ENCODE measurements at regions not wholly inside any gene's neighbourhood (a gene's known extent, or its start where the extent isn't known, plus 50 kb on each side); places are given as distances from the start of the nearest gene placed in this dataset.
"Not testable (repeated sequence)": the region's sequence is repeated elsewhere in the genome, so short reads cannot be mapped to it uniquely, and the experiment has no call there.

DNA sequence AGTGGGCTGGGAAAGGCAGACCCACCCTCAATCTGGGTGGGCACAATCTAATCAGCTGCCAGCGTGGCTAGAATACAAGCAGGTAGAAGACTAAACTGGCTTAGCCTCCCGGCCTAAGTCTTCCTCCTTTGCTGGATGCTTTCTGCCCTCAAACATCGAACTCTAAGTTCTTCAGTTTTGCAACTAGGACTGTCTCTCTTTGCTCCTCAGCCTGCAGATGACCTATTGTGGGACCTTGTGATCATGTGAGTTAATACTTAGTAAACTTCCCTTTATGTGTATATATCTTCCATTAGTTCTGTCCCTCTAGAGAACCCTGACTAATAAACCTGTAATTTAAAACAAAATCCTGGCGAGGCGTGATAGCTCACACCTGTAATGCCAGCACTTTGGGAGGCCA lies 51.8 kb upstream of the SLC39A8 start:
- H3K27ac Mint-ChIP-seq; H3K4me3 Mint-ChIP-seq; DNase-seq; H3K9me3 Mint-ChIP-seq; H3K36me3 Mint-ChIP-seq (ENCODE audit: low read depth); H3K27me3 Mint-ChIP-seq (ENCODE audit: low read depth, poor library complexity): not testable (repeated sequence)
- H3K4me1 Mint-ChIP-seq, result peaks cover 17% of the 10 kb centered on the region

DNA sequence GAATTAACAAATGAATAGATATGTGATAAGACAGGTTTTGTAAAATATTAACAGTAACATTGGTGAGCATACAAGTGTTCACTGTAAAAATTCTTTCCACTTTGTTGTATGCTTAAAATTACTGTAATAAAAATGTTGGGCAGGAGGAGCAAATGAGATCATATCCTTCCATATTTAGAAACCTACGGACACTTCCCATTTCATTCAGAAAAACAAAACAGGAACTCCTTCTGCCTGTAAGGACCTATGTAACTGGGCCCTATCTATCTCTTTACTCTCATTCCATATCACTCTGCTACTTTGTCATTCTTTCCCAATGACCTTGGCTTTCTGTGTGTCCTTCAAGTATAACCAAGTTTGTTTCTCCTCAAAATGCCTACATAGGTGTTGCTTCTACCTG lies 53.7 kb upstream of the SLC39A8 start:
- peaks cover 27% of the 10 kb centered on the region for H3K4me1 Mint-ChIP-seq
- TF ChIP-seq, protein P1, sequence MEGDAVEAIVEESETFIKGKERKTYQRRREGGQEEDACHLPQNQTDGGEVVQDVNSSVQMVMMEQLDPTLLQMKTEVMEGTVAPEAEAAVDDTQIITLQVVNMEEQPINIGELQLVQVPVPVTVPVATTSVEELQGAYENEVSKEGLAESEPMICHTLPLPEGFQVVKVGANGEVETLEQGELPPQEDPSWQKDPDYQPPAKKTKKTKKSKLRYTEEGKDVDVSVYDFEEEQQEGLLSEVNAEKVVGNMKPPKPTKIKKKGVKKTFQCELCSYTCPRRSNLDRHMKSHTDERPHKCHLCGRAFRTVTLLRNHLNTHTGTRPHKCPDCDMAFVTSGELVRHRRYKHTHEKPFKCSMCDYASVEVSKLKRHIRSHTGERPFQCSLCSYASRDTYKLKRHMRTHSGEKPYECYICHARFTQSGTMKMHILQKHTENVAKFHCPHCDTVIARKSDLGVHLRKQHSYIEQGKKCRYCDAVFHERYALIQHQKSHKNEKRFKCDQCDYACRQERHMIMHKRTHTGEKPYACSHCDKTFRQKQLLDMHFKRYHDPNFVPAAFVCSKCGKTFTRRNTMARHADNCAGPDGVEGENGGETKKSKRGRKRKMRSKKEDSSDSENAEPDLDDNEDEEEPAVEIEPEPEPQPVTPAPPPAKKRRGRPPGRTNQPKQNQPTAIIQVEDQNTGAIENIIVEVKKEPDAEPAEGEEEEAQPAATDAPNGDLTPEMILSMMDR (IDR thresholded peaks at IDR 0.05), result no peak
- H3K27me3 Mint-ChIP-seq (ENCODE audit: low read depth, poor library complexity), result peaks cover 5% of the 10 kb centered on the region
- H3K9me3 Mint-ChIP-seq, result peaks cover 6% of the 10 kb centered on the region
- no peak overlapping the region for H3K27ac Mint-ChIP-seq
- no peak for DNase-seq
- no peak overlapping the region for H3K4me3 Mint-ChIP-seq
- H3K36me3 Mint-ChIP-seq (ENCODE audit: low read depth), result no peaks in the 10 kb centered on the region

DNA sequence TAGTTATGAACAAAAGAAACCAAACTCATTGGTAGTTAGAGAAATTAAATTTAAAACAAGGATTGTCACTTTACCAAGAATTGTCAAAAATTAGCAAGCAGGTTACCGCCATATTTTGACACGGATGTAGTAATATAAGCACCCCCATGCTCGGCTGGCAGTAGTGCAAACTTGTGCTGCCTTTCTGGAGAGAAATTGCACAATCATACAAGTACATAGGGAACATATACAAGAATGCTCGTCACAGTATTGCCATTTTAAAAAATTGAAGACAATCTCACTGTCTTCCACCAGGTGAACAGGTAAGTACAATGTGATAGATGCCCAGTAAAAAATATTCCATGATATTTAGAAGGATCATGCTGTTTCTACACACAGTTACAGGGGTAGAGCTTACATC lies 55.6 kb upstream of the SLC39A8 start:
- no peaks in the 10 kb centered on the region for H3K36me3 Mint-ChIP-seq (ENCODE audit: low read depth)
- no peak overlapping the region for H3K4me3 Mint-ChIP-seq
- H3K9me3 Mint-ChIP-seq, result no peaks in the 10 kb centered on the region
- DNase-seq, result no peak
- TF ChIP-seq, protein P1 (IDR thresholded peaks at IDR 0.05), result no peak
- H3K4me1 Mint-ChIP-seq, result peaks cover 42% of the 10 kb centered on the region
- no peak overlapping the region for H3K27ac Mint-ChIP-seq
- H3K27me3 Mint-ChIP-seq (ENCODE audit: low read depth, poor library complexity), result peaks cover 5% of the 10 kb centered on the region

DNA sequence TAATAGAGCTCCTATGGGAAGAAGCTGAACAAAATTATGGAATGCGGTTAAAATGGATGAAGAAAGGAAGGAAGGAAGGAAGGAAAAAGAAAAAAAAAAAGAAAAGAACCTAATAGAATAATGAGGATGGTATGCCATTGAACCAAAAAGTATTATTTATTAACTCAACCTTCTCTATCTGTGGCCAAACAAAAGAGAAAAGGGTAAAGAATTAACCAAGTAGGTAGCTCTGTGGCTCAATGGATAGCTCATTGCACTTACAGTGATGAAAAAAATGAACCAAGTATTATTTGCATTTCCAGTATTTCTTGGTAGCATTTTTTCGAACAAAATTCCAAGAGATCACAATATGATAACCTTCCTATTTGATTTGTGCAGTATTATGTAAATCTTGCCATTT lies 56.9 kb upstream of the SLC39A8 start:
- no peak overlapping the region for H3K4me3 Mint-ChIP-seq

DNA sequence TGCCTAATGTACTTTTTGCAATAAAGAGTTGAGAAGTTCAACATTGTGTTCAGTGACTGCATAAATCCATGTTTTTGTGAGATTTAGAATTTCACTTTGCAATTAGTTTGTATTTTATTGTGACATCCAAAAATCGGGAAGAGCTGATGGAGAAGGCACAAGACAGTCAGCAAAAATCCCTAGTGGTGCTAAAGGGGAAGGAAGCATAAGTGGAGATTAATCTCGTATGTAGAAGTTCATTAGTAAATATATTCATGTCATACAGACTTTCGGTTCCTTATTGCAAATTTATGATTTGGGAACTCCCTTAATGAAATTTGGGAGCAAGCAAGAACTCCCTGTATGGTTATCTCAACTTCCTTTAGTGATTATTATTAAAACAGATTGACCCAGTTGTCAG lies 57.8 kb upstream of the SLC39A8 start:
- Mint-ChIP-seq H3K4me3 (no peak overlapping the region), H3K27me3 (ENCODE audit: low read depth, poor library complexity) (peaks cover 5% of the 10 kb centered on the region), H3K27ac (no peak overlapping the region), H3K4me1 (peaks cover 55% of the 10 kb centered on the region), H3K36me3 (ENCODE audit: low read depth) (no peaks in the 10 kb centered on the region), H3K9me3 (no peaks in the 10 kb centered on the region)
- TF ChIP-seq, protein P1 (IDR thresholded peaks at IDR 0.05), result no peak
- DNase-seq, result no peak

More for the DNA sequence above, 56.9 kb upstream of the SLC39A8 start:
- peaks cover 5% of the 10 kb centered on the region for H3K27me3 Mint-ChIP-seq (ENCODE audit: low read depth, poor library complexity)
- H3K9me3 Mint-ChIP-seq, result no peaks in the 10 kb centered on the region
- no peak for DNase-seq
- no peaks in the 10 kb centered on the region for H3K36me3 Mint-ChIP-seq (ENCODE audit: low read depth)
- peaks cover 50% of the 10 kb centered on the region for H3K4me1 Mint-ChIP-seq
- no peak overlapping the region for H3K27ac Mint-ChIP-seq
- TF ChIP-seq, protein P1 (IDR thresholded peaks at IDR 0.05), result no peak

DNA sequence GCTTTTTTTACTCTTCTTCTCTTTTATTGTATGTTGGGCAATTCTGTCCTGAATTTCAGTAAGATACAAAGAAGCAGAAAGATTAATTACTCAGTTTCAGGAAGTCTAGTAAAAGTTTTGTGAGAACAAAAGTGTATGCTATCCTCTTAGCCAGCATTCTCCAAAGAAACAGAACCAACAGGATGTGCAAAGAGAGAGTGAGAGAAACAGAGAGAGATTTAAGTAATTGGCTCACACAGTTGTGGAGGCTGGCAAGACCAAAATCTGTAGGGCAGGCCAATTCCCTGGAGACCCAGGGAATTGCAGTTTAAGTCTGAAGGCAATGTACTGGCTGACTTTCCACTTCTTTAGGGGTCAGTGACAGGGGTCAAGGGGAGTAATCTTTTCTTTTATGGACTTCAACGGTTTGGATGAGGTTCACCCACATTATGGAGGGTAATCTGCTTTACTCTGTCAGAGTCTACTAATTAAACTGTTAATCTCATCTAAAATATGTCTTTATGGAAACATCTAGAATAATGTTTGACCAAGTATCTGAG lies 59.2 kb upstream of the SLC39A8 start:
- H3K4me1 Mint-ChIP-seq, result peaks cover 55% of the 10 kb centered on the region
- DNase-seq, result peak; percentile 49
- peak overlapping the region; percentile 88 for H3K27ac Mint-ChIP-seq
- TF ChIP-seq, protein P1 (IDR thresholded peaks at IDR 0.05), result no peak
- H3K9me3 Mint-ChIP-seq, result no peaks in the 10 kb centered on the region
- H3K27me3 Mint-ChIP-seq (ENCODE audit: low read depth, poor library complexity), result peaks cover 5% of the 10 kb centered on the region
- H3K36me3 Mint-ChIP-seq (ENCODE audit: low read depth), result no peaks in the 10 kb centered on the region
- peak overlapping the region; percentile 23 for H3K4me3 Mint-ChIP-seq
